ENCODE measurements at regions not wholly inside any gene's neighbourhood (a gene's known extent, or its start where the extent isn't known, plus 50 kb on each side); places are given as distances from the start of the nearest gene placed in this dataset.

GRCh38 chr5:167594061-167594435, 697.4 kb upstream of the WWC1 start:
- H3K9me3 ChIP-seq: no peaks in the 10 kb centered on the region
- TF ChIP-seq CTCF (IDR thresholded peaks at IDR 0.05) (no peak), POLR2A (IDR thresholded peaks at IDR 0.05) (no peak)
- no peak for DNase-seq
- intact Hi-C loops (cut with DNase I): no loop called here
- H3K4me1 ChIP-seq: no peaks in the 10 kb centered on the region
- no peak overlapping the region for H3K27ac ChIP-seq
- H3K27me3 ChIP-seq: no peaks in the 10 kb centered on the region
- no peak overlapping the region for H3K4me3 ChIP-seq (replicated peaks in 1 of 3)
- no peaks in the 10 kb centered on the region for H3K36me3 ChIP-seq

- no peak for TF ChIP-seq CTCF (IDR thresholded peaks at IDR 0.05)
- no peak for TF ChIP-seq POLR2A (IDR thresholded peaks at IDR 0.05)
- DNase-seq: no peak
- no peaks in the 10 kb centered on the region for H3K9me3 ChIP-seq
- no peaks in the 10 kb centered on the region for H3K27me3 ChIP-seq
- no peaks in the 10 kb centered on the region for H3K36me3 ChIP-seq
- no peak overlapping the region for H3K4me3 ChIP-seq (replicated peaks in 1 of 3)
- no peak overlapping the region for H3K27ac ChIP-seq
- intact Hi-C loops (cut with DNase I): no loop called here
- H3K4me1 ChIP-seq: no peaks in the 10 kb centered on the region
- 78 to 90% methylated on average over 3 of the region's 3 CpGs for WGBS, 2 donors
Measured at GRCh38 chr5:167594750-167595149, 696.7 kb upstream of the WWC1 start.

- Histone ChIP-seq H3K4me1 (no peaks in the 10 kb centered on the region), H3K27me3 (no peaks in the 10 kb centered on the region), H3K4me3 (replicated peaks in 1 of 3) (no peak overlapping the region), H3K9me3 (no peaks in the 10 kb centered on the region), H3K36me3 (no peaks in the 10 kb centered on the region), H3K27ac (no peak overlapping the region)
- 85 to 90% methylated on average over 3 of the region's 3 CpGs for WGBS, 2 donors
- intact Hi-C loops (cut with DNase I): no loop called here
- no peak for TF ChIP-seq POLR2A (IDR thresholded peaks at IDR 0.05)
- no peak for TF ChIP-seq CTCF (IDR thresholded peaks at IDR 0.05)
- no peak for DNase-seq
Measured at GRCh38 chr5:167595196-167595595, 696.2 kb upstream of the WWC1 start.

GRCh38 chr5:167598166-167598565, 693.3 kb upstream of the WWC1 start:
- no peaks in the 10 kb centered on the region for H3K4me1 ChIP-seq
- H3K9me3 ChIP-seq: no peaks in the 10 kb centered on the region
- WGBS, 2 donors: 80 to 86% methylated on average over 1 of the region's 1 CpG
- H3K36me3 ChIP-seq: no peaks in the 10 kb centered on the region
- intact Hi-C loops (cut with DNase I): no loop called here
- DNase-seq: no peak
- TF ChIP-seq POLR2A (IDR thresholded peaks at IDR 0.05): no peak
- no peak for TF ChIP-seq CTCF (IDR thresholded peaks at IDR 0.05)
- no peak overlapping the region for H3K27ac ChIP-seq
- H3K27me3 ChIP-seq: no peaks in the 10 kb centered on the region
- no peak overlapping the region for H3K4me3 ChIP-seq (replicated peaks in 1 of 3)

- H3K27me3 ChIP-seq: no peaks in the 10 kb centered on the region
- H3K4me1 ChIP-seq: no peaks in the 10 kb centered on the region
- H3K4me3 ChIP-seq (replicated peaks in 1 of 3): no peak overlapping the region
- 72 to 79% methylated on average over 9 of the region's 9 CpGs for WGBS, 2 donors
- no peaks in the 10 kb centered on the region for H3K9me3 ChIP-seq
- TF ChIP-seq CTCF (IDR thresholded peaks at IDR 0.05) (no peak), POLR2A (IDR thresholded peaks at IDR 0.05) (no peak)
- H3K36me3 ChIP-seq: no peaks in the 10 kb centered on the region
- no peak overlapping the region for H3K27ac ChIP-seq
- DNase-seq: no peak
- intact Hi-C loops (cut with DNase I): no loop called here
Measured at GRCh38 chr5:167602067-167602466, 689.4 kb upstream of the WWC1 start.

Data from thyroid gland (tissue), 4 donors.